Spleen (tissue), 7 donors: ENCODE measurements at regions not wholly inside any gene's neighbourhood (a gene's known extent, or its start where the extent isn't known, plus 50 kb on each side); places are given as distances from the start of the nearest gene placed in this dataset.

Experiments
- POLR2A ChIP-seq, 3 donors: fragments of 450-650 bp; IDR thresholded peaks; one replicate each; pipeline ENCODE4 v1.5.1; 2017; ENCODE audit warnings: antibody characterized with exemption in 3 of 3, mild to moderate bottlenecking in 1 of 3
- POLR2AphosphoS5 ChIP-seq, 3 donors: sonication (generic); formaldehyde crosslinking; IDR thresholded peaks; one replicate each; pipeline ENCODE4 v1.5.1; 2017; ENCODE audit warnings: antibody characterized with exemption in 3 of 3
- TF ChIP-seq, protein P1 (sequence below), 11 experiments: fragments of 200-600 bp in 7 of 11; fragments of 450-650 bp in 4 of 11; sonication (generic) in 4 of 11; IDR thresholded peaks in 8 of 11; conservative IDR thresholded peaks in 3 of 11; 1 replicate in 7 of 11; 2 replicates in 4 of 11; pipeline versions ENCODE4 v1.4.0 to v1.8.0; 2016 to 2021; ENCODE audit warnings: antibody characterized with exemption in 11 of 11, inconsistent platforms in 4 of 11, mild to moderate bottlenecking in 1 of 11
- donor health status: DM: no; HTN: no; CAD: no; lungs with moderate emphysema.
- donor health status: DM: no; HTN: no; CAD: no.
- donor health status: DM: no; HTN: no; CAD: no.

- no peak for TF ChIP-seq POLR2A (IDR thresholded peaks at IDR 0.05)
- TF ChIP-seq, protein P1, sequence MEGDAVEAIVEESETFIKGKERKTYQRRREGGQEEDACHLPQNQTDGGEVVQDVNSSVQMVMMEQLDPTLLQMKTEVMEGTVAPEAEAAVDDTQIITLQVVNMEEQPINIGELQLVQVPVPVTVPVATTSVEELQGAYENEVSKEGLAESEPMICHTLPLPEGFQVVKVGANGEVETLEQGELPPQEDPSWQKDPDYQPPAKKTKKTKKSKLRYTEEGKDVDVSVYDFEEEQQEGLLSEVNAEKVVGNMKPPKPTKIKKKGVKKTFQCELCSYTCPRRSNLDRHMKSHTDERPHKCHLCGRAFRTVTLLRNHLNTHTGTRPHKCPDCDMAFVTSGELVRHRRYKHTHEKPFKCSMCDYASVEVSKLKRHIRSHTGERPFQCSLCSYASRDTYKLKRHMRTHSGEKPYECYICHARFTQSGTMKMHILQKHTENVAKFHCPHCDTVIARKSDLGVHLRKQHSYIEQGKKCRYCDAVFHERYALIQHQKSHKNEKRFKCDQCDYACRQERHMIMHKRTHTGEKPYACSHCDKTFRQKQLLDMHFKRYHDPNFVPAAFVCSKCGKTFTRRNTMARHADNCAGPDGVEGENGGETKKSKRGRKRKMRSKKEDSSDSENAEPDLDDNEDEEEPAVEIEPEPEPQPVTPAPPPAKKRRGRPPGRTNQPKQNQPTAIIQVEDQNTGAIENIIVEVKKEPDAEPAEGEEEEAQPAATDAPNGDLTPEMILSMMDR (IDR thresholded peaks at IDR 0.05 in 8 of 11, conservative IDR thresholded peaks at IDR 0.05 in 3 of 11): no peak
- TF ChIP-seq POLR2AphosphoS5 (IDR thresholded peaks at IDR 0.05): no peak
Observed at GRCh38 chr12:115422845-115423545, 739.0 kb upstream of the TBX3 start.
